ENCODE measurements at regions not wholly inside any gene's neighbourhood (a gene's known extent, or its start where the extent isn't known, plus 50 kb on each side); places are given as distances from the start of the nearest gene placed in this dataset.

DNA sequence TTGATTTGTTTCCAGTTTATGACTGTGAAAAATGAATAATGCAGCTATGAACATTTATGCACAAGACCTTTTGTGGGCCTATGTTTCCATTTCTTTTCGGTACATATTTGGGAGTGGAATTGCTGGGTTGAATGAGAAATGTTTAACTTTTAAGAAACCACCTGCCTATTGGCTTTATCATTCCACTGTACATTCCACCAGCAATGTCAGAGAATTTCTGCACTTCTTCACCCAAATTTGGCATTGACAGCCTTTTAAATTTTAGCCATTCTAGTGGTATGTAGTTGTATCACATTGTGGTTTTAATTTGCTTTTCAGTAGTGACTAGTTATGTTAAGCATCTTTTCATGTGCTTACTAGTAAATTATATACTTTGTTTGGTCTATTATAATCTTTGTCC, 317.0 kb upstream of the TMTC1 start:
- in situ Hi-C loops (cut with MboI; ENCODE audit: low pct_unique_long_range_greater_than_20kb, low sequenced_read_pairs, unreplicated experiment): no loop called here
- TF ChIP-seq, protein P1, sequence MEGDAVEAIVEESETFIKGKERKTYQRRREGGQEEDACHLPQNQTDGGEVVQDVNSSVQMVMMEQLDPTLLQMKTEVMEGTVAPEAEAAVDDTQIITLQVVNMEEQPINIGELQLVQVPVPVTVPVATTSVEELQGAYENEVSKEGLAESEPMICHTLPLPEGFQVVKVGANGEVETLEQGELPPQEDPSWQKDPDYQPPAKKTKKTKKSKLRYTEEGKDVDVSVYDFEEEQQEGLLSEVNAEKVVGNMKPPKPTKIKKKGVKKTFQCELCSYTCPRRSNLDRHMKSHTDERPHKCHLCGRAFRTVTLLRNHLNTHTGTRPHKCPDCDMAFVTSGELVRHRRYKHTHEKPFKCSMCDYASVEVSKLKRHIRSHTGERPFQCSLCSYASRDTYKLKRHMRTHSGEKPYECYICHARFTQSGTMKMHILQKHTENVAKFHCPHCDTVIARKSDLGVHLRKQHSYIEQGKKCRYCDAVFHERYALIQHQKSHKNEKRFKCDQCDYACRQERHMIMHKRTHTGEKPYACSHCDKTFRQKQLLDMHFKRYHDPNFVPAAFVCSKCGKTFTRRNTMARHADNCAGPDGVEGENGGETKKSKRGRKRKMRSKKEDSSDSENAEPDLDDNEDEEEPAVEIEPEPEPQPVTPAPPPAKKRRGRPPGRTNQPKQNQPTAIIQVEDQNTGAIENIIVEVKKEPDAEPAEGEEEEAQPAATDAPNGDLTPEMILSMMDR (IDR thresholded peaks at IDR 0.05; ENCODE audit: extremely low read depth, insufficient read depth, missing control alignments): no peak
- DNase-seq (ENCODE audit: low spot score): no peak

DNA sequence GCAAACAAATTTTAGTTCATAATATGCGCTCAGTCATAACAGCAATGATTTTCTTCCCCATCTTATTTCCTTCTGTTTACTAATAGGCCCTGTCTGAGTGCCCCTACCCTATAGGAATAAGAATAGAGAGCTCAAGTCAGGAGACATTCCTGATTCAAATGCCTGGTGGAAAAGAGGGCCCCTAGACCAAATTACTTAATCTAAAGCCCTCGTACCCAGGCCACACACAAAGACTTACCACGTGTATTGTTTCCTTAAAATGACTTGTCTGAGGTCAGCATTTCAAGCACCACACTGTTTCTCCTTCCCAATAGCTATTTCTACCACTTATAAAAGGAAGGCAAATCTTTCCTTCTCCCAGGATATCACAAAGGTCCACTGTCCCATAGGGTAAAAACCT, 314.9 kb upstream of the TMTC1 start:
- DNase-seq (ENCODE audit: low spot score): no peak
- TF ChIP-seq, protein P1 (IDR thresholded peaks at IDR 0.05; ENCODE audit: extremely low read depth, insufficient read depth, missing control alignments): no peak
- in situ Hi-C loops (cut with MboI; ENCODE audit: low pct_unique_long_range_greater_than_20kb, low sequenced_read_pairs, unreplicated experiment): no loop called here

- TF ChIP-seq, protein P1 (IDR thresholded peaks at IDR 0.05; ENCODE audit: extremely low read depth, insufficient read depth, missing control alignments): no peak
- no peak for DNase-seq (ENCODE audit: low spot score)
- in situ Hi-C loops (cut with MboI; ENCODE audit: low pct_unique_long_range_greater_than_20kb, low sequenced_read_pairs, unreplicated experiment): no loop called here
Observed at GRCh38 chr12:30095511-30095910, 311.8 kb upstream of the TMTC1 start.

GRCh38 chr12:30092983-30093617, 309.4 kb upstream of the TMTC1 start:
- DNase-seq (ENCODE audit: low spot score): no peak
- in situ Hi-C loops (cut with MboI; ENCODE audit: low pct_unique_long_range_greater_than_20kb, low sequenced_read_pairs, unreplicated experiment): no loop called here
- TF ChIP-seq, protein P1 (IDR thresholded peaks at IDR 0.05; ENCODE audit: extremely low read depth, insufficient read depth, missing control alignments): no peak

DNA sequence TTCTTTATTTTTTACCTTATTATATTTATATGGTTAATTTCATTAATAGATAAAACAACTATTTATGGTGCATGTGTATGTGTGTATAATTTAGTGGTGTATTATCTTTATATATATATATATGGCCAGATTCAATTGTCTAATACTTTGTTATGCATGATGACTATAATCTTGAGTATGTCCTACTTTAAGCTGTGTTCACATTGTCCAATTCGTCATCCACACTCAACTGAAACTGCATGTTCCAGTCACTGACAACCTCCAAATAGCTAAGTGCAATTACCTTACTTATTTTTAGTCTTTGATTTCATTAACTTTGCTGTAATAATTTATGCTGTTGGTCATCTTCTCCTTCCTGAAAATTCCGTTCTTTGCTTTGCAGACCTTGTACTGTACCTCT, 306.5 kb upstream of the TMTC1 start:
- DNase-seq (ENCODE audit: low spot score): no peak
- in situ Hi-C loops (cut with MboI; ENCODE audit: low pct_unique_long_range_greater_than_20kb, low sequenced_read_pairs, unreplicated experiment): no loop called here
- TF ChIP-seq, protein P1 (IDR thresholded peaks at IDR 0.05; ENCODE audit: extremely low read depth, insufficient read depth, missing control alignments): no peak

DNA sequence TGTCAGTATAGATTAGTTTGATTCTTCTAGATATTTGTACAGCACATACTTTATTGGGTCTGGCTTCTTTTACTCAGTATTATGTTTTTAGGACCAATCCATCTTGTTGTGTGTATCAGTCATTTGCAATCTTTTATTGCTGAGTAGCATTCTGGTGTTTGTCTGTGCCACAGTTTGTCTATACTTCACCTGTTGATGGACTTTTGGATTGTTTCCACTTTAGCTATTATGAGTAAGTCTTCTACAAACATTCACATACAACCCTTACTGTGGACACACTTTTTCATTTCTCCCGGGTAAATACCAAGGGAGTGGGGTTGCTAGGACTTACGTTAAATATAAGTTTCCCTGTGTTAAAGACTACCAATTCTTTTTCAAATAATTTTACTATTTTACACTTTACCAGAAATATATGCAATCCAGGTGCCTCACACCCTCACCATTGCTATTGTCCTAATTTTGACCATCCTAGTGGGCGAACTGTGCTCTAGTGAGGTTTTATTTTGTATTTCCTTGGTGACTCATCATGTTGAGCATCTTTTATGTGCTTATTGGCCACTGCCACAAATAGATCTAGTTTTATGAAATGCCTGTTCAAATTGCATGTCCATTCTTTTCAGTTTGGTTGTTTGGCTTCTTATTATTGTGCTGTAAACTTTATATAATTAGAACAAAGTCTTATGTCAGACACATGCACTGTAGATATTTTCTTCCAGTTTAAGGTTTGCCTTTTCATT, 304.7 kb upstream of the TMTC1 start:
- no peak for DNase-seq (ENCODE audit: low spot score)
- TF ChIP-seq, protein P1 (IDR thresholded peaks at IDR 0.05; ENCODE audit: extremely low read depth, insufficient read depth, missing control alignments): no peak
- in situ Hi-C loops (cut with MboI; ENCODE audit: low pct_unique_long_range_greater_than_20kb, low sequenced_read_pairs, unreplicated experiment): no loop called here

Data from GM13977 (cell line).